ENCODE measurements at regions not wholly inside any gene's neighbourhood (a gene's known extent, or its start where the extent isn't known, plus 50 kb on each side); places are given as distances from the start of the nearest gene placed in this dataset.
"Not testable (repeated sequence)": the region's sequence is repeated elsewhere in the genome, so short reads cannot be mapped to it uniquely, and the experiment has no call there.

- not testable (repeated sequence) for DNase-seq
Observed at GRCh38 chr13:52324831-52325230, 81.1 kb downstream of the THSD1 start.

GRCh38 chr13:52319876-52320275, 86.1 kb downstream of the THSD1 start:
- no peak for DNase-seq

DNA sequence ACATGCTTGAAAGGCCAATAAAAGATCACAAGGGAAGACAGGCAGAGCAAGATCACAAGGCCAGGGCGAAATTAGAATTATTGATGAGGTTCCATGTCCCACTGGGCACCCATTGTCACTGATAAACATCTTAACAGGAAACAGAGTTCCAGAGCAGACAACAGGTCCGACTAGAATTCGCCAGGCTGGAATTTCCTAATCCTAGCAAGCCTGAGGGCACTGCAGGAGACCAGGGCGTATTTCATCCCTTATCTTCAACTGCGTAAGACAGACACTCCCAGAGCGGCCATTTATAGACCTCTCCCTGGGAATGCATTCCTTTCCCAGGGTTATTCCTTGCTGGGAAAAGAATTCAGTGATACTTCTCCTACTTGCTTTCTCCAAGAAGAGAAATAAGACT, 96.1 kb downstream of the THSD1 start:
- DNase-seq = not testable (repeated sequence)

DNA sequence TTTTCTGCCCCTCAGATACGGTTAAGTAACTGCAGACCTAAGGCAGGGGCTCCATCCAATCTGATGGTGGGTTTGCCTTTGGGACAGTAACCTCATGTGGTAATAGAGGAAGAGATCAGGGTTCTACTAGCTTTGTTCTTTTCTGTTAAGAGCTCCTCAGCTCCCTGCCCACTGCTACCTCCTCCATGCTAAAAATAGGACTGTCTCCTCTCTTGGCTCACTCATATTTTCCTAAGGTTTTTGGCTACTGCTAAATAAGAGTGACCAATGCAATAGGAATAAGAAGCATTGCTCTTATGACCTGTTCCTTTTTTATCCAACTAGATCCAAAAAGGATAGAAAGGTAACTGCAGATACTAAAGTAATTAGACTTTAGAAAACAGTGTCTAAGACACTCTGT, 99.6 kb downstream of the THSD1 start:
- not testable (repeated sequence) for DNase-seq

DNA sequence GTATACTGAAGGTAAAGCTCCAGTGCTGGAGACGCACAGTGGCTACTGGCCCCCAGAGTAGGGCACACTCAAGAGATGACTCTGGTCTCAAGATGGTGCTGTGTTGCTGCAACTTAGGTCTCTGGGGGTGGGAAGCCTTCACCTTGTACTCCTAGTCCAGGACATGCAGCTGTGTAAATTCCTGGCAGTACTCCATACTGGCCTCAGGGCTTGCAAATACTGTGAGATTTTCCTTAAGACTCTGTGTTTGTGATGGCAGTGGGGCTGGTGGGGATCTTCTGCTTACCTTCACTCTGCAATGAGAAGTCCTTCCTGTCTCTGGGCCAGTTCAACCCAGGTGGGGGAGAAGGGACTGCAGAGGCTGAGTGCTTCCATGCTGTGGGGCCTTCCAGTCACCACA, 102.9 kb downstream of the THSD1 start:
- not testable (repeated sequence) for DNase-seq

DNA sequence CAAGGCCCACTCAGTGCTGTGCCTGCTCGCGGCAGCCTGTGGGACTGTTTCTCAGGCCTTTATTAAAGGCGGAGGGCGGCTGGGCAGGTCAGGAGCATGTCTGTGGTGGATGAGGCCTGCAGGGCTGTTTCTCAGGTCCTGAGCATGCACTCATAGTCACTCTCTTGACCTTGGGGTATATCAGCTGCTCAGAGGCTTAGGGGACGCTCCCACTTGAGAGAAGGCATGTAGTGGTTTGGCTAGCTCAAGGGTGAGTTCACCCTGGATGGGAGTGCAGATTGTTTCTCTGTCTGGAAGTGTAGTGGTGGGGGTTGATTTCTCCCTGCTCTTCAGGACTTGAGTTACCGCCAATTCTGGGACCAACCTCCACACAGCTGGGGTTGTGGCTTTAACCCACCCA, 103.3 kb downstream of the THSD1 start:
- not testable (repeated sequence) for DNase-seq

DNA sequence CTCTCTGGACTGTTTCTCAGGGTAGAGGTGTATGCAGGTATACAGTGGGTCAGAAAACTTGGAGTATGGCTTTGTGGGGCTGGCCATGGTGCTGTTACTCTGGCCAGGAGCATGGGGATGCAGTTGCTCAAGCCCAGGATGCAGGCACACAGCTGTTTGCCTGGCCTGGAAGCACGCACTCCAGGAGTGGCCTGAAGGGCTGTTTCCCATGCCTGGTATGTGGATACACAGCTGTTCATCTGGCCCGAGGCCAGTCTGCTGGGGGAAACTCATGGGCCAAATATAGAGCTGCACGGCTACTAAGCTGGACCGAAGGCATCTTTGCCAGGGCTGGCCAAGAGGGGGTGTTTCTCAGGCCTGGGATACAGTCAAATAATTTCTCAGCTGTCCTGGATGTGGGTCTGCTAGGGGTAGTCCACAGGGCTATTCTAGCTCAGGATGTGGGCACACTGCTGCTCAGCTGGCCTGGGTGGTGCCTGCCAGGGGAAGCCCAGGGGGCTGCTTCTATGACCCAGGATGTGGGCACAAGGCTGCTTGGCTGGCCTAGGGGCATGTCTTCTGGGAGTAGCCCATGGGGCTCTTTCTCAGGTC, 104.1 kb downstream of the THSD1 start:
- DNase-seq = not testable (repeated sequence)

DNA sequence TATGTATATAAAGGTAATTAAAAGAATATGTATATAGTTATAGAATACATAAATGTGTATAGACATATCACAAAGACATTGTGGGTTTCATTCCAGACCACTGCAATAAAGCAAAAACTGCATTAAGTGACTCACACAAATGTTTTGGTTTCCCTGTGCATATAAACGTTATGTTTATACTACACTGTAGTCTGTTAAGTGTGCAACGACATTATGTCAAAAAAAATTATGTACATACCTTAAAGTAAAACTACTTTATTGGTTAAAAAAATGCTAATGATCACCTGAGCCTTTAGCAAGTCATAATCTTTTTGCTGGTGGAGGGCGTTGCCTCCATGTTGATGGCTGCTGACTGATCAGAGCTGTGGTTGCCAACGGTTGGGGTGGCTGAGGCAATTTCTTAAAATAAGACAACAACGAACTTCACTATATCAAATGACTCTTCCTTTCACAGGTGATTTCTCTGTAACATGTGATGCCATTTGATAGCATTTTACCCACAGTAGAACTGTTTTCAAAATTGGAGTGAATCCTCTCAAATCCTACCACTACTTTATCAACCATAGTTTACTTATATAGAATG, 107.8 kb downstream of the THSD1 start:
- not testable (repeated sequence) for DNase-seq

DNA sequence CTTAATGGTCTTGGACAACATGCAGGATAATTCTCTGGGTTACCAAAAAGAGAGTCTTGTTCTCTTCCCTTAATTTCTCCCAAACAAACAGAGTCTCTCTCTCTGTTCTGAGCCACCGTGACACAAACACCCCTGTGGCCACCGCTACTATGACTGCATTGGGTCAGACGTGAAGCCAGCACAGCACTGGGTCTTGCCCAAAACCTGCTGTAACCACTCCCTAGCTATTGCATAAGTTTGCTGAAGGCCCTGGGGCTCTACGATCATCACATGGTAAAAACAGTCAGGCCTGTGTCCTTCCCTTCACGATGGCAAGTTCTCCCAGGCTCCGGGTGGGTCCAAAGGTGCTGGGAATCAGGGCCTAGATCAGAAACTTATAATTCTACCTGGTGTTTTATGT, 117.1 kb downstream of the THSD1 start:
- not testable (repeated sequence) for DNase-seq

- not testable (repeated sequence) for DNase-seq
Observed at GRCh38 chr13:52281387-52281786, 122.0 kb upstream of the NEK3 start.

- not testable (repeated sequence) for DNase-seq
Observed at GRCh38 chr13:52279408-52279807, 120.0 kb upstream of the NEK3 start.

DNA sequence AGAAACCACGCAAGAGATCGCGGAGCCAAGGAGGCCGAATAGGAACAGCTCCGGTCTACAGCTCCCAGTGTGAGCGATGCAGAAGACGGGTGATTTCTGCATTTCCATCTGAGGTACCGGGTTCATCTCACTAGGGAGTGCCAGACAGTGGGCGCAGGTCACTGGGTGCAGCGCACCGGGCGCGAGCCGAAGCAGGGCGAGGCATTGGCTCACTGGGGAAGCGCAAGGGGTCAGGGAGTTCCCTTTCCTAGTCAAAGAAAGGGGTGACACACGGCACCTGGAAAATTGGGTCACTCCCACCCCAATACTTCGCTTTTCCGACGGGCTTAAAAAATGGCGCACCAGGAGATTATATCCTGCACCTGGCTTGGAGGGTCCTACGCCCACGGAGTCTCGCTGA, 94.9 kb upstream of the NEK3 start:
- not testable (repeated sequence) for DNase-seq

- not testable (repeated sequence) for DNase-seq
Observed at GRCh38 chr13:52240752-52241151, 81.4 kb upstream of the NEK3 start.

GRCh38 chr13:52235900-52236595, 76.7 kb upstream of the NEK3 start:
- DNase-seq = peak; percentile 23

- not testable (repeated sequence) for DNase-seq
Observed at GRCh38 chr13:52234928-52235327, 75.5 kb upstream of the NEK3 start.

DNA sequence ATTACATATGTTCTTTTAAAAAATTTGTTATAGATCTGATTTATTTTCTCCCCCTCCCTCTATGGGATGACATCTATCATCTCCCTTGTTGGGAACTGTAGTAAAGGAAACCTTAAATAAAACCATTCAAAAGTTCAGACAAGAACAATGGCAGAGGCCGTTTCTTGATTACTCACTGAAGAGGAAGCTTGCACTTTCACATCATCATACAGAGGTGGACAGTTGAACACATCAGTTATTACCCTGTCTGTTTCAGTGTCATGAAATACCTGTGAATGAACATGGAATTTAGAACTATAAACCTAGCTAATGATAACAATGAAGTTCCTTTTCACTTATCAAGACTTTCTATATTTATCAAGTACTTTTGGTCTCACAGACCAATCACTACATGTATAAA, 63.7 kb upstream of the NEK3 start:
- DNase-seq = not testable (repeated sequence)

- not testable (repeated sequence) for DNase-seq
Observed at GRCh38 chr13:52213920-52214319, 54.5 kb upstream of the NEK3 start.

GRCh38 chr13:52212886-52213285, 53.5 kb upstream of the NEK3 start:
- not testable (repeated sequence) for DNase-seq

DNA sequence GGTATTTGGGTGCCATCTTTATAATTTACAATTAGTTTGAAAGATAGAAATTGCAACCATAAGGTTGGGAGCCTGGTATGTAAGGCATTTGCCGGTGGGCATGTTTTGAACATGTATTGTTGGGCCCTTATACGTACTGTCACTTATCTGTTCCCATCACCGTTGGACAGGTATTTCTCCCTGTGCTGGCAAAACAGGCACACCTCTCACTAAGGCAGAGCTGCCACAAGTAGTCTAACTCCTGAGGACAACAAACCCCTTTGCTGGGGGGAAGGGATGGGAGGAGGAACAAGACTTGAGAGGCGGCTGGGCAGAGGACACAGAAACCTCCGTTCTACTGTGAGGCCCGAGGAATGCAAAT, 52.0 kb upstream of the NEK3 start:
- not testable (repeated sequence) for DNase-seq

GRCh38 chr13:52210564-52211415, 51.4 kb upstream of the NEK3 start:
- DNase-seq = not testable (repeated sequence)

All from NCI-H2081 treated with DMSO at 0.1 percent for 48 hours (cell line).